Nucleus accumbens (tissue), 56 donors: ENCODE measurements at regions not wholly inside any gene's neighbourhood (a gene's known extent, or its start where the extent isn't known, plus 50 kb on each side); places are given as distances from the start of the nearest gene placed in this dataset.
A peak's percentile ranks its signal among the peaks of the same experiment; 100 is the strongest.

Source experiments
- DNase-seq, 56 donors: peaks; one replicate each; lab custom pipeline; 2025; lab: John Stamatoyannopoulos, UW

DNA sequence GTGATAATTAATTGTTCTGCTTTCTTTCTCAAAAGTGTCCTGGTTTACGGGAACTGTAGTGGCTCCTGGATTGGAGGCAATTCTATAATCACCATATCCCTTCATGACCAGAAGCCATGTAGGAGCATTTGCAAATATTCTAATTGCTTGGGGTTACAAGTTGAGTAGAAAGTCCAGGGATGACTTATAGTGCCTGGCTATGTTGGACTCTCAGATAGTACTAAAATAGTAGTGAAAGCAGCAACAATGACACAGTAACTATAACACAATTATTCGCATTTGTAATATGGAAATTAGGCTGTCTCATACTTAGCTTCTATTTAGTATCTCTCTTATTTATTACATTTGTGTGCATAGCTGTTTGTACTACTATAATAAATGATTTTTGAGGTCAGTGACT, 712.5 kb upstream of the GRAMD2B start:
- no peak for DNase-seq

DNA sequence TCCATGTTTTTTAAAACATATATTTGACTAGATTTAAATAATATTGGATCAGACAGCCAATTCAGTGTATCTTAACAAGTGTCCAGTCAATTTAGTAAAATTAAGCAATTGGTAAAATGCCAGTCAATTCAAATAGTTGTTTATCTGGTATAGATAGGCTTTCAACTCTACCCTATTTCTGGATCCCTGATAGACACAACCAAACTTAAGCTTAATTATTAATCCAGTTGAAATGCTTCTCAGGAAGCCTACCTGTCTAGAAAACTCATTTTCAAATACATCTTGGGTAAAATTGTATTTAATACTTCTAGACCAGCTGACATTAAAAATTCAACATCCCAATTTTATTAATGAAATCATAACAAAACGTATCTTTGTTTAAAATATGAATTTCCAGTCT, 710.8 kb upstream of the GRAMD2B start:
- DNase-seq, result no peak

DNA sequence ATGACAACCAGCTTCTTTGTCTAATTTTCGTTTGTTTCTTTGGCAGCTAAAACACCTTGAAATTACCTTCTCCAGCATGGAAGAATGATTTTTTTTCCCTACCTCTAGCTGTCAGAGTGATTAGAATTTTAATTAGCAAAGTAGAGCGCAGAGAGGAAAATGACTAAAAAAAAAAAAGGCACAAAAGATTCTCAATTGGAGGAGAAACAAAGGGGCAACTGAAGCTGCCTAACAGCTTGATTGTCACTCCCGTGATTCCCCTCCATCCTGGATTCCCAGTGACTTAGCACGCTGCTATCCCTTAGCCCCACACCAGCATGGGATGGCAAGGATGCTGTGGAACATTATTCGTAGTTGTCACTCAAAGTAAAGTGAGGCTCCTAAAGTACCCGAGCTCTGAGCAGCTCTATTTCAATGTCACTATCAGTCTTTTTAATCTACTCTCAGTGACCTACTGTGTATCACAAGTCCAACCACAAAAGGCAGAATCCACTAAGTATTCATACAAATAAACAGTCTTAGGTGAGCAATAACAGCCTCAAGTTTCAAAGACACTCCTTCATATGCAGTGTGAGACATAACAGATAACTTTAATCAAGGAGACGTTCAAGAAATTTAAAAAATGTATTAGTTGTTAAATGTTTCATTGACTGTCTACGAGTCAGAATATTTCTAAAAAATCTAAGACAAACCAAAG, 710.0 kb upstream of the GRAMD2B start:
- no peak for DNase-seq

DNA sequence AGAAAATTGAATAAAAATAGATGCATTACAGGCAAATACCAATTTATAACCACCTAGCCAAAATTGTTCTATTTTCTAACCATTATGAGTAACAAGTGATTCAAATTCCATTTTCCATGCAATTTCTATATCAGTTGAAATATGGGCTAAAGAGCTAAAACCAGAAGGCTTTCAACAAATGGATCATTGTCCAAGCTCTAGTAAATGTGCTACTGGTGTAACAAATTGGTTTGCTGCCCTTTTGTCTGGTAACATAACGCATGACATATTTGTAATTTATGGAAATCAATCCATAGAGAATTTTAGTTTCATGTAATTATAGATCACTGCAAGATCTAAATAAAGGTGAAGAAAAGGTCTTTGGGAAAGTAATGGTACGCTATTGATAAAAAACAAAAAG, 708.0 kb upstream of the GRAMD2B start:
- DNase-seq, result no peak

DNA sequence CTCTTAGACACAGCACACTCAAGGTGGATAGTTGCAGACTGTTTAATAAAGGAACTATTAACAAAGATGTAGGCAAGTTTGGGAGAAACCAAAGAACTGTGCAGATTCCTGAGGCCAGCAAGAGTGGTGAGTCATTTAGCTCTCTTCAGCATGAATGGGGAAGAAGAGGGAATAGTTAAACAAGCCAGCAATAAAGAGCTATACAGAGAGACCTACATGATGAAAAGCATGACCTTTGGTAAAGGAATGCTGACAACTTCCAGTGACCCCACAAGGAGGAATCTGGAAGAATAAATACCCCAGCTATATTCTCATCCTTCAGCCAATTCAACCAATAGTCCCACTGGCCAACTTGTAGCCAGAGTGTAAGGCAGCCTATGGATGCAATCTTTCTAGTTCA, 706.0 kb upstream of the GRAMD2B start:
- DNase-seq, result no peak

DNA sequence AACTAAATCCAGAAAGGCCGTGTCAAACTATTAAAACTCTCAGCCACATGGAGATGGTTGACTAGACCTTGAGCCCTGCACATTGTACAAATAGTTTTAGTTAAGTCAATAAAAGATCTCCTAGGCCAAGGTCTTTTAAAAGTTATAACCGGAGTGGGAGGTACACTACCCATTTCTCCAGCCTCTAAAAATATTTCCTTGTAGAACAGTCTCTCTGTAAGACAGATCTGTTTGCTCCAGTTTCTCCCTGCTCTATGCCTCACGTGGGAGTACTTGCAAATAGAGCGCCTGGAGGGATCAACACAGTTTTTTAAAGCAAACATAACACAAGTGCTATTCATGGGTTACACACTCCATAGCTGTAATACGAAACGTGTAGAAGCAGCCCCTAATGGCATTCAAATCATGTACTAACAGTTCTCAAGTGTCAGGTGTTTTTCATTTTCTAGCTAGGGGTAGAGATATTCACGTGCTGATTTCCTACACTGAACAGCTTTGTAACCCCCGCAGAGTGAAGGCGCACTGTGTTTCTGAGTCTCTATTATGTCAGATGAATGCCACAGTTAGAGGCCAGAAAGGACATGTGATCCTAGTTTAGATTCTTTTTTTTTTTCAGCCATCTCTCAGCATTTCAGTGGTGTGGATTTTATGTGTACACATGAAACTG, 703.4 kb upstream of the GRAMD2B start:
- peak in 9 of 56 donors; percentile 1 to 72 (median 13) for DNase-seq

DNA sequence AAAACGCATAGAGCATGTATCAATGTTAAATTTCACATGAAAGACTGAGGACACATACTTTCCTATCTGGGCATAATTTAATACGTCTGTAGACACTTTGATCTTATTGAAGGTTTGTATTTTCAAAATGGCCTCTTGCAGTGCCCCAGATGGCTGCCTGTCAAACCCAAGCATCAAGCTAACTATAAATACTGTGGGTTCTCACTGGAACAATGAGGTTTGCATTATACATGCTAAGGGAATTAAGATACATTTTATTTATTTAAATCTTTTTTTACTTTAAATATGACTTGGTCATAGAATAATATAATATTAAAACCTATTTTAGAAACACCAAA, 702.9 kb upstream of the GRAMD2B start:
- no peak for DNase-seq

DNA sequence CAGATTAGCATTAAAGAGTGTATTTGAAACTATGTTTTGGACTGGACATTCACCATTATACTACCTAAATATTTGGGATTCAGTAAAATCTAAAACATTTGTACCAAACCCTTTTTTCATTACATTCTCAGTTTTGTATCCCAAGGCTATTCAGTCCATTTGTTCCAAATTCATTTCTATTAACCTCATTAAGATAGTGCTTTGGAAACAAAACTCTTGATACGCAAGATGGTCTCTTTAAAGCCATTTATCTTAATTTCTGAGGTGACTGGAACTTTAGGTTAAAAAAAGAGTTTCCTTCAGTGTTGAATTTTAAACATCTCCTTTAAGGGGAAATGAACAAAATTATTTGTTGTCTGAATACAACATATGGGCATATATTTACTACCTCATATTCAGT, 702.5 kb upstream of the GRAMD2B start:
- DNase-seq, result no peak

DNA sequence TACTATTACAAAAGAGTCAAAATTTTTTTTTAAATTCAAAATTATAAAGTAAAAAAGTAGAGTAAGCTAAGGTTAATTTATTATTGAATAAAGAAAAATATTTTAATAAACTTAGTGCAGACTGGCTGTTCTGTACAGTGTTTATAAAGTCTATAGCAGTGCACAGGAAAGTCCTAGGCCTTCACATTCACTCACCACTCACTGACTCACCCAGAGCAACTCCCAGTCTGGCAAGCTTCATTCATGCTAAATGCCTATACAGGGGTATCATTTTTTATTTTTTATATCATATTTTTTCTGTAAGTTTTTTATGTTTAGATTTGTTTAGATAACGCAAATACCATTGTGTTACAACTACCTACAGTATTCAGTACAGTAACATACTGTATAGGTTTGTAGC, 700.7 kb upstream of the GRAMD2B start:
- DNase-seq, result no peak

DNA sequence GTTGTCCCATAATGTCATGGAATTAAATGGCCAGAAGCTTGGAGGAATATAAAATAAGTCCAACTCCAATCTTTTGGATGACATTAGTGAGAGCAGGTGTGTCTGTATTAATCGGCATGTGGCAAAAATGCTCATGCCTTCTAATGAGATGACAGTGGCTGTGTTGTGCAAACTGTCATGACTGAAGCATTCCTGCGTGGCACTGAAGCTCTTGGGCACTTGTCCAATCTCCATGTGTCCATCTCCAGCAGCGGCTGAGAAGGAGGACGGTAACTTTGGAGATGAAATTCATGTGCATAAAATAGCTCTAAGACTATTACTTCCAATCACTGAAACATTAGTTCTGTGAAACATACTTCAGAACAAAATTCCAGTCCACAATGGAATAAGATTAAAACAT, 697.5 kb upstream of the GRAMD2B start:
- DNase-seq, result peak in 4 of 56 donors; percentile 2 to 6 (median 3)

DNA sequence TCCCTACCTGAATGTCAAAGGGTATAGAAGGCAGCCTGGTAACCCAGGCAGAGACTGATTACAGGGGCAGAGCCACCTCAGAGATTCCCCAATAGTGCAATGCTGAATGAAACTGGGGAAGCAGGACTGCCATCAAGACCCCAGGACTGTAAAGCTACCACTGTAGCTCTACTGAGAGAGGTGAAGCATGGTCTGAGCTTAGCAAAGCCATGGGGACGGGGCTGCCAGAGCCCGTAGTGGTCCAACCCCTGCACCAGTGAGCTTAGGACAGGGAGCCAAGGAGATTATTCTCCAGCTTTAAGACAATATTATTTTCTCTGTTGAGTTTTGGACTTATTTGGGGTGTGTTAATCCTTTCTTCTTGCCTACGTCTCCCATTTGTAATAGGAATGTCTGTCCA, 679.3 kb upstream of the GRAMD2B start:
- DNase-seq, result no peak

DNA sequence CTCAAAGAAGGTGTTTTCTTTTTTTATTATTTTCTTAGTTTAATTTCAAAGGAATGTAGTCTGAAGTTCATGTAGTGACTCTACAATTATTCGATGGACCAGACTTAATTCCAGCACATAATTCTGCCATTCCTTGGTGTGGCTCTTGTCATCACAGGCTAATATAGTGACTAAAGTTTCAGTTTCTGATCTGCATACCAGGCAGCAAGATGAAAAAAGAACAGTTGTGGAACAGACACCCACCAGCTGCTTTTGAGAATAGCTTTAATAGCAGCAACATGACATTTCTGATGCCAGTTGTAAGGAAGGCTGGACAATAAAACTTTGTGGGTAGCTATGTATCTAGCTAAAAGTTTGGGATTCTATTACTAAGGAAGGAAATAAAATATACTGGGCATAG, 676.3 kb upstream of the GRAMD2B start:
- DNase-seq, result no peak

DNA sequence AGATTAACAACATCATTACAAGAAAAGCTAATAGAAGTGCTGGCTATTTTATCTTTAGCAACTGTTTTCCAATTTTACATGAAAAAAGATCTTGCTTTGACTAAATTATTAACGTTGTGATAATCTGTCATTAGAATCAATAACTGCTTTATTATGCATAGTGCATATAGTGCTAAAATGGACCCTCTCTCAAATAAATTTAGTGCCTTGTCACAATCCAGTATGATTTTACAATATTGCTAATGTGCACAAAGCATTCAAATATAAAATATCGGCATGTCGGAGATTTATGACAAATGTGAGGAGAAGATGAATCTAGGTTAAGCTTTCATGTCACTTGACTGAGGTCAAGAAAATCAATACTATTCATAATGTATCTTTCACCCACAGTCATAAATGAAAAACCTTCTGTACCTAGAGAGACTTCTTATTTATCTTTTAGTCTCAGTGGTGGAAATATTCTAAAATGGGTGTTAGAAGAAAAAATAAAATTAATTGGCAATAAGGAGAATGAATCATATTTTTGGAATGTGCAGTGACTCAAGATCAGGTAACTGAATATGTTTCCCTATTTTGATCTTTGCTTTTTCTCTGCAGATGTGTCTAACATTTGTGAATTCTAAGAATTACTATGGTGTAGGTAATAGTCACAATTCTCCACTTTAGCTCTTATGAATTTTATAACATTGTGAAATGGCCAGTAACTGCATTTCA, 672.9 kb upstream of the GRAMD2B start:
- DNase-seq, result no peak

DNA sequence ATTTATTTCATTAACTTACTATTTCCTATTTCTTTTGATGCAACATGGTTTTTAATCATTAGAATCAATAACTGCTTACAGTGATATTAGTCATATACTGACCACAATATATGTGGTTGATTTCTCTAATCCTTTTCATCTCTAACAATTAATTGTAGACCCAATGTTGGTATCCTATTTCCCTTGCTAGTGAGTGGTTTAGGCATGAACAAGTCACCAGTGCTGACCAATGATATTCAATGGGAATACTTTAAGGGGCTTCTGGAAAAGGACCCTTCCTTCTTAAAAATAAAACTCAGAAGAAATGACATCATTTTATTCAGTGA, 672.4 kb upstream of the GRAMD2B start:
- no peak for DNase-seq

DNA sequence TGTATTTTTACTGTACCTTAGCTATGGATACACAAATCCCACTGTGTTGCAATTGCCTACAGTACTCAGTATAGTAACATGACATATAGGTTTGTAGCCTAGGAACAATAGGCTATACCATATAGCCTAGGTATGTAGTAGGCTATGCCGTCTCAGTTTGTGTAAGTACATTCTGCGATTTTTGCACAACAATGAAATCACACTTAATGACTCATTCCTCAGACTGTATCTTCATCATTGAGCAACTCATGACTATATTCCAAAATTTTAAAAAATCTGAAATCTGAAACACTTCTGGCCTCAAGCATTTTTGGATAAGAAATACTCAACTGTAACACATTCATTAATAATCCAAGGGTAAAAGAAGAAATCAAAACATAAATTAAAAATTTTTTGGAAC, 666.8 kb upstream of the GRAMD2B start:
- DNase-seq, result no peak

DNA sequence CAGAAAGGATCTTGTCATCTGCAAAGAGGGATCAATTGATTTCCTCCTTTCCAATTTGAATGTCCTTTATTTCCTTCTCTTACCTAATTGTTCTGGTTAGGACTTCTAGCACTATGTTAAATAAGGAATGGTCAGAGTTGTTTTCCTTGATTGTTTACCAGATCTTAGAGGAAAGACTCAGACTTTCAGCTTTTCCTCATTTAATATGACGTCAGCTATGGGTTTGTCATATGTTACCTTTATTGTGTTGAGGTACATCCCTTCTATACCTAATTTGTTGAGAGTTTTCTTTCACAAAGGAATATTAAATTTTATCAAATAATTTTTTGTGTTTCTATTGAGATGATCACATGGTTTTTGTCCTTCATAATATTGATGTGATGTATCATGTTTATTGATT, 656.5 kb upstream of the GRAMD2B start:
- DNase-seq, result no peak

DNA sequence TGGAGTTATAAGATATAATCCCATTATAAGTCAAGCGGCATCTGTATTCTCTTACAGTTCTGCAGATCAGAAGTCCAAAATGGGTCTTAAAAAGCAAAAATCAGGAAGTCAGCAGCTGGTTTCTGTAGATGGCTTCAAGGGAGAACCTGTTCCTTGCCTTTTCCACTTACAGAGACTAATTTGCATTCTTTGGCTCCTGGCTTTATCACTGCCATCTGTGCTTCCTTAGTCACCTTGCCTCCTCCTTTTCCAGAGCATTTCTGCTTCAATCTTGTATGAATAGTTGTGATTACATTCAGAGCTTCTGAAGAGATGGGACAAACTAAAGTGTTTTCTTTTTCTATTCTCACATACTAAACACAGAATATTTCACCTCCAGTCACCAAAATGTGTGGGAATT, 647.3 kb upstream of the GRAMD2B start:
- DNase-seq, result no peak

DNA sequence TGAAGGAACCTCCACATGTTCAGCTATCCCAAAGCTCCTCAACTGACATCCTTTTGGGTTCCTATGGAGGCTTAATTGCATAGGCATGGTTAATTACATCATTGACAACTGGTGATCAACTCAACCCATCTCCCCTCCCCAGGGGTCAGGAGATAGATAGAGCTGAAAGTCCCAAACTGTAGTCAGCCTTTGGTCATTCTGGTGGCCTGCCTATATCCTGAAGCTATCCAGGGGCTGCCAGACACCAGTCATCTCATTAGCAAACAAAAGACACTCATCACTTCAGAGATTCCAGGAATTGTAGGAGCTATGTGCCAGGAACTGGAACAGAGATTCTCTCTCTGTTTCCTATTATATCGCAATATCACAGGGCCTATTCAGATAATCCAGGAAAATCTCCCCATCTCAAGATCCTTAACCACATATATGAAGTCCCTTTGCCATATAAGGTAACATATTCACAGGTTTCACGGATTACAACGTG, 646.5 kb upstream of the GRAMD2B start:
- no peak for DNase-seq

DNA sequence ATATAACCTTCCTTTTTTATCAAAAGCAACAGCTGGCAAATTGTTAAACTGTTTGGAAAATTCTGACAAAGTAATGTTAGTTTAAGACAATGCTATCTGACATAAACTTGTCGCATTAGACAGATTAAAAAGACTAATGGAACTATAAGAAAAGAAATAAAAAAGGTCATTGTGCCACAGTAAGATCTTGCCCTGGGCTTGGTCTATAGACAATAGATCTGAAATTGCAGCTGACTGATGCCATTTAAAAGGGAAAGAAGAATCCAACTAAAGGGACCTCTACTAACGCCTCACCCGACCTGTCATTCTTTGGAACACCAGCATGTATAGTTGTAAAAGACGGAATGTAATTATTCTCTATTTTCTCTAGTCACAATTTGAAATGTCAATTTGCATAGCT, 644.4 kb upstream of the GRAMD2B start:
- no peak for DNase-seq

DNA sequence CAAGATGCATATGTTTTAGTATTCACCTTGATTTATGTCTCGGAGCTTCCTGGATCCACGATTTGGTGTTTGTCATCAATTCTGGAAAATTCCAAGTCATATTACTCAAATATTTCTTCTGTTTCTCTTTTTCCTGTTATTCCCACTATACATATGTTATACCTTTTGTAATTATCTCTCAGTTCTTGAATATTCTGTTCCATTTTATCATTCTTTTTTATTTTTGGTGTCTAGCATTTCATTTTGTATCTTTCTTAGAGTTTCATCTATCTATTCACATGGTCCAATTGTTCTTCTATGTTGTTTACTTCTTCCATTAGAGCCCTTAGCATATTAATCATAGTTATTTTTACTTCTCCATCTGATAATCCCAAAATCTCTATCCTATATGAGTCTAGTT, 637.8 kb upstream of the GRAMD2B start:
- DNase-seq, result no peak

DNA sequence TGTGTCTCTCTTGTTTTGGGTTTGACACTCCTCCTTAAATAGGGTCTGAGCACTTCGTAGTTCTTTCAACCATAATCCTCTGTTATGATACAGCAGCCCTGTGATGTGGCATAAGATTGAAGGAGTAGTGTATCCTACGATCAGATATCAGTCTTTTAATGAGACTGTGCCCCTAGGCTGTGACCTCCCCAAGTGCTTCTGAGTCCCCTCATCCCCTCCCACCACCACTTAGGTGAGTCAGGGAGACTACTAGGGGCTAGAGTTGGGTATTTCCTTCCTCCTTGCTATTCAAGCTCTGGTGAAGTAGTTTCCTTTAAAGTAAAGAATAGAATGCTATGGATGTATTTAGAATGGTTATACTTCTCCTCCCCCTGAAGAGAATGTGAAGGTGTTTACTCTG, 637.2 kb upstream of the GRAMD2B start:
- no peak for DNase-seq

DNA sequence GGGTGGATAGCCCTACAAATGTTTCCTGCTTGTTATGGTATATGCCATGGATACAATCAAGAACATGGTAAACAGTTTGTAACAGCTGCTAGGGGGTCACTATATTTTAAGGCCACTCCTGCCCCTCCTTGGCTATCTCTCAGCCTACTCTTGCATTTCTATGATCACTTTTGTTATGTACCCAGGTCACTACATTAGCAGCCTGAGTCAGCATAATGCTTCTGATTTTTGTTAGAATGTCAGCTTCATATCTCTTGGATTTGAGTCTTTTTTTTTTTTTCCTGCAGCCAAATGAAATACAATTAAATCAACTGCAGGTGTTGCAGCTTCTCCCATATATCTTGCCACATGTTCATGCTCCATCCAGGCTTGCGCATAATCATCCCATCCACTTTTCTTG, 629.7 kb upstream of the GRAMD2B start:
- no peak for DNase-seq
